Suppressor macrophage treated with lipopolysaccharide for 4 hours (primary cell): ENCODE measurements at regions not wholly inside any gene's neighbourhood (a gene's known extent, or its start where the extent isn't known, plus 50 kb on each side); places are given as distances from the start of the nearest gene placed in this dataset.

ENCODE experiments used
- DNase-seq: peaks from one replicate; pipeline ENCODE4 v3.0.0-alpha.2; 2020

GRCh38 chr13:108439556-108439955 is 170.0 kb downstream of the TNFSF13B start:
- no peak for DNase-seq

GRCh38 chr13:108444448-108444847 is 174.9 kb downstream of the TNFSF13B start:
- DNase-seq: no peak

GRCh38 chr13:108448891-108449290 is 179.4 kb downstream of the TNFSF13B start:
- DNase-seq: no peak

- no peak for DNase-seq
Measured at GRCh38 chr13:108451121-108451520, 178.3 kb upstream of the MYO16 start.

- no peak for DNase-seq
Measured at GRCh38 chr13:108455320-108455719, 174.1 kb upstream of the MYO16 start.

- no peak for DNase-seq
Measured at GRCh38 chr13:108460043-108460442, 169.4 kb upstream of the MYO16 start.

- no peak for DNase-seq
Measured at GRCh38 chr13:108460746-108461145, 168.7 kb upstream of the MYO16 start.

GRCh38 chr13:108463340-108463739 is 166.1 kb upstream of the MYO16 start:
- no peak for DNase-seq

- no peak for DNase-seq
Measured at GRCh38 chr13:108470921-108471320, 158.5 kb upstream of the MYO16 start.

- DNase-seq: no peak
Measured at GRCh38 chr13:108475181-108475580, 154.2 kb upstream of the MYO16 start.

GRCh38 chr13:108477376-108477775 is 152.0 kb upstream of the MYO16 start:
- DNase-seq: no peak

- DNase-seq: no peak
Measured at GRCh38 chr13:108478179-108478578, 151.2 kb upstream of the MYO16 start.

- no peak for DNase-seq
Measured at GRCh38 chr13:108483981-108484380, 145.4 kb upstream of the MYO16 start.

GRCh38 chr13:108486096-108486495 is 143.3 kb upstream of the MYO16 start:
- no peak for DNase-seq

- no peak for DNase-seq
Measured at GRCh38 chr13:108494991-108495645, 134.3 kb upstream of the MYO16 start.

GRCh38 chr13:108495646-108496361 is 133.6 kb upstream of the MYO16 start:
- DNase-seq: no peak

- DNase-seq: no peak
Measured at GRCh38 chr13:108496362-108497210, 132.8 kb upstream of the MYO16 start.

- DNase-seq: no peak
Measured at GRCh38 chr13:108500711-108501110, 128.7 kb upstream of the MYO16 start.

GRCh38 chr13:108508263-108508662 is 121.1 kb upstream of the MYO16 start:
- DNase-seq: peak; percentile 42

- DNase-seq: no peak
Measured at GRCh38 chr13:108525827-108526226, 103.6 kb upstream of the MYO16 start.

GRCh38 chr13:108526286-108526685 is 103.1 kb upstream of the MYO16 start:
- no peak for DNase-seq

- no peak for DNase-seq
Measured at GRCh38 chr13:108527844-108528243, 101.6 kb upstream of the MYO16 start.

- DNase-seq: no peak
Measured at GRCh38 chr13:108528303-108528702, 101.1 kb upstream of the MYO16 start.

- no peak for DNase-seq
Measured at GRCh38 chr13:108533842-108534241, 95.6 kb upstream of the MYO16 start.
